ENCODE measurements at regions not wholly inside any gene's neighbourhood (a gene's known extent, or its start where the extent isn't known, plus 50 kb on each side); places are given as distances from the start of the nearest gene placed in this dataset.
"Not testable (repeated sequence)": the region's sequence is repeated elsewhere in the genome, so short reads cannot be mapped to it uniquely, and the experiment has no call there.

GRCh38 chr5:92126182-92126581 is 743.1 kb upstream of the ARRDC3 start:
- no peak for DNase-seq (ENCODE audit: low spot score)
- intact Hi-C loops (cut with DNase I) = no loop called here

- DNase-seq (ENCODE audit: low spot score) = no peak
- intact Hi-C loops (cut with DNase I) = no loop called here
These were observed 736.0 kb upstream of the ARRDC3 start for GRCh38 chr5:92119110-92119509.

- no peak for DNase-seq (ENCODE audit: low spot score)
- intact Hi-C loops (cut with DNase I) = no loop called here
These were observed 723.7 kb upstream of the ARRDC3 start for GRCh38 chr5:92106808-92107207.

GRCh38 chr5:92104126-92104525 is 721.0 kb upstream of the ARRDC3 start:
- DNase-seq (ENCODE audit: low spot score) = no peak
- intact Hi-C loops (cut with DNase I) = no loop called here

GRCh38 chr5:92102313-92102712 is 719.2 kb upstream of the ARRDC3 start:
- intact Hi-C loops (cut with DNase I) = no loop called here
- no peak for DNase-seq (ENCODE audit: low spot score)

- no peak for DNase-seq (ENCODE audit: low spot score)
- intact Hi-C loops (cut with DNase I) = no loop called here
These were observed 709.1 kb upstream of the ARRDC3 start for GRCh38 chr5:92092239-92092638.

GRCh38 chr5:92086059-92086811 is 703.1 kb upstream of the ARRDC3 start:
- no peak for DNase-seq (ENCODE audit: low spot score)
- intact Hi-C loops (cut with DNase I) = no loop called here

- intact Hi-C loops (cut with DNase I) = no loop called here
- no peak for DNase-seq (ENCODE audit: low spot score)
These were observed 699.0 kb upstream of the ARRDC3 start for GRCh38 chr5:92081958-92082712.

GRCh38 chr5:92070786-92071185 is 687.7 kb upstream of the ARRDC3 start:
- no peak for DNase-seq (ENCODE audit: low spot score)
- intact Hi-C loops (cut with DNase I) = no loop called here

GRCh38 chr5:92064993-92065392 is 681.9 kb upstream of the ARRDC3 start:
- intact Hi-C loops (cut with DNase I) = no loop called here
- DNase-seq (ENCODE audit: low spot score) = no peak

GRCh38 chr5:92051741-92052140 is 668.6 kb upstream of the ARRDC3 start:
- no peak for DNase-seq (ENCODE audit: low spot score)
- intact Hi-C loops (cut with DNase I) = no loop called here

GRCh38 chr5:92050970-92051369 is 667.9 kb upstream of the ARRDC3 start:
- DNase-seq (ENCODE audit: low spot score) = no peak
- intact Hi-C loops (cut with DNase I) = no loop called here

- intact Hi-C loops (cut with DNase I) = no loop called here
- no peak for DNase-seq (ENCODE audit: low spot score)
These were observed 659.0 kb upstream of the ARRDC3 start for GRCh38 chr5:92041911-92042660.

- no peak for DNase-seq (ENCODE audit: low spot score)
These were observed 658.1 kb upstream of the ARRDC3 start for GRCh38 chr5:92041206-92041605.

GRCh38 chr5:92029792-92030191 is 646.7 kb upstream of the ARRDC3 start:
- intact Hi-C loops (cut with DNase I); DNase-seq (ENCODE audit: low spot score): not testable (repeated sequence)

More at GRCh38 chr5:92041206-92041605, 658.1 kb upstream of the ARRDC3 start:
- intact Hi-C loops (cut with DNase I) = no loop called here

GRCh38 chr5:92023555-92023954 is 640.4 kb upstream of the ARRDC3 start:
- no peak for DNase-seq (ENCODE audit: low spot score)
- intact Hi-C loops (cut with DNase I) = no loop called here

GRCh38 chr5:92023141-92023471 is 640.0 kb upstream of the ARRDC3 start:
- no peak for DNase-seq (ENCODE audit: low spot score)
- intact Hi-C loops (cut with DNase I) = no loop called here

GRCh38 chr5:92022415-92023140 is 639.5 kb upstream of the ARRDC3 start:
- no peak for DNase-seq (ENCODE audit: low spot score)
- intact Hi-C loops (cut with DNase I) = no loop called here

GRCh38 chr5:92019376-92019990 is 636.4 kb upstream of the ARRDC3 start:
- intact Hi-C loops (cut with DNase I) = no loop called here
- DNase-seq (ENCODE audit: low spot score) = no peak

GRCh38 chr5:92017776-92018175 is 634.7 kb upstream of the ARRDC3 start:
- DNase-seq (ENCODE audit: low spot score) = no peak
- intact Hi-C loops (cut with DNase I) = no loop called here
